ENCODE measurements at regions not wholly inside any gene's neighbourhood (a gene's known extent, or its start where the extent isn't known, plus 50 kb on each side); places are given as distances from the start of the nearest gene placed in this dataset.
A peak's percentile ranks its signal among the peaks of the same experiment; 100 is the strongest.

GRCh38 chr11:92675303-92675702 lies 294.1 kb upstream of the MTNR1B start:
- no peak for DNase-seq

GRCh38 chr11:92675810-92676209 lies 293.6 kb upstream of the MTNR1B start:
- no peak for DNase-seq

GRCh38 chr11:92678008-92678611 lies 291.3 kb upstream of the MTNR1B start:
- no peak for DNase-seq

GRCh38 chr11:92681586-92681985 lies 287.9 kb upstream of the MTNR1B start:
- DNase-seq: no peak

- DNase-seq: no peak
Observed at GRCh38 chr11:92682136-92682535, 287.3 kb upstream of the MTNR1B start.

GRCh38 chr11:92682952-92683351 lies 286.5 kb upstream of the MTNR1B start:
- no peak for DNase-seq

- DNase-seq: no peak
Observed at GRCh38 chr11:92685049-92685448, 284.4 kb upstream of the MTNR1B start.

- DNase-seq: no peak
Observed at GRCh38 chr11:92687724-92688123, 281.7 kb upstream of the MTNR1B start.

GRCh38 chr11:92688416-92688815 lies 281.0 kb upstream of the MTNR1B start:
- DNase-seq: no peak

- DNase-seq: no peak
Observed at GRCh38 chr11:92692826-92693546, 276.5 kb upstream of the MTNR1B start.

GRCh38 chr11:92696076-92696475 lies 273.4 kb upstream of the MTNR1B start:
- no peak for DNase-seq

GRCh38 chr11:92697461-92698312 lies 271.8 kb upstream of the MTNR1B start:
- DNase-seq: no peak

- no peak for DNase-seq
Observed at GRCh38 chr11:92698742-92699141, 270.7 kb upstream of the MTNR1B start.

- no peak for DNase-seq
Observed at GRCh38 chr11:92702037-92702804, 267.2 kb upstream of the MTNR1B start.

- DNase-seq: no peak
Observed at GRCh38 chr11:92702805-92703448, 266.5 kb upstream of the MTNR1B start.

GRCh38 chr11:92703449-92703830 lies 266.0 kb upstream of the MTNR1B start:
- DNase-seq: no peak

GRCh38 chr11:92707173-92707619 lies 262.3 kb upstream of the MTNR1B start:
- DNase-seq: peak; percentile 92

- peak; percentile 18 for DNase-seq
Observed at GRCh38 chr11:92707665-92708064, 261.8 kb upstream of the MTNR1B start.

- DNase-seq: no peak
Observed at GRCh38 chr11:92709329-92709728, 260.1 kb upstream of the MTNR1B start.

GRCh38 chr11:92711926-92712325 lies 257.5 kb upstream of the MTNR1B start:
- DNase-seq: no peak

- no peak for DNase-seq
Observed at GRCh38 chr11:92714111-92714510, 255.3 kb upstream of the MTNR1B start.

- no peak for DNase-seq
Observed at GRCh38 chr11:92717240-92717639, 252.2 kb upstream of the MTNR1B start.

GRCh38 chr11:92720385-92720784 lies 249.1 kb upstream of the MTNR1B start:
- no peak for DNase-seq
